ENCODE measurements at regions not wholly inside any gene's neighbourhood (a gene's known extent, or its start where the extent isn't known, plus 50 kb on each side); places are given as distances from the start of the nearest gene placed in this dataset.

- TF ChIP-seq CTCF (IDR thresholded peaks at IDR 0.05) (no peak), ZFX (IDR thresholded peaks at IDR 0.05; ENCODE audit: borderline replicate concordance) (no peak)
Observed at GRCh38 chr5:113989278-113989912, 372.5 kb upstream of the KCNN2 start.
